ENCODE measurements at regions not wholly inside any gene's neighbourhood (a gene's known extent, or its start where the extent isn't known, plus 50 kb on each side); places are given as distances from the start of the nearest gene placed in this dataset.

DNA sequence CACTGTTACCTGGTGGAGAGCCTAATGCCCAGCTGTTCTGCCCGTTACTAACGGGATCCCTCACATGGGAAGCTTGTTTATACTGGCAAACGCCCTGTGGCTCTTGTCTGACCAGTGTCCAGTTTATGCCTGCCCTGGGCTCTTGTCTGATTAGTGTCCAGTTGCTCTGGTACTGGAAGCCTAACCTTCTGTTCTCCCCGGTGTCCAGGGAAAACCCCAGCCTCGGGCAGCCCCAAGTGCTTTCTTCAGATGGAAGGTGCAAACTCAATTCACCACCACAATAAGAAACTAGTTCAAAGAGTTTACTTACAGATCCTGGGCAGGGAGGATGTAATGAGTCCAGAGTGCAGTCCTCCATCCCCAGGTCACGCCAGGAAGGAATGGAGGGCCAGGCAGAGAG is 148.4 kb downstream of the TBXT start:
- TF ChIP-seq MXI1 (IDR thresholded peaks at IDR 0.05; ENCODE audit: borderline replicate concordance, low read depth, low read length) (no peak), IRF1 (CRISPR knock-in tag; IDR thresholded peaks at IDR 0.05; ENCODE audit: low read depth) (no peak), GABPB1 (CRISPR knock-in tag; IDR thresholded peaks at IDR 0.05) (no peak), TSC22D2 (CRISPR knock-in tag; IDR thresholded peaks at IDR 0.05; ENCODE audit: borderline replicate concordance) (no peak), ZNF10 (CRISPR knock-in tag; IDR thresholded peaks at IDR 0.05; ENCODE audit: borderline replicate concordance, low read depth) (no peak), ZNF354B (CRISPR knock-in tag; IDR thresholded peaks at IDR 0.05) (no peak), ZNF263 (CRISPR knock-in tag; IDR thresholded peaks at IDR 0.05) (no peak), HCFC1 (IDR thresholded peaks at IDR 0.05; ENCODE audit: low read depth, low read length) (no peak), CREB1 (IDR thresholded peaks at IDR 0.05) (no peak), CREB1 (CRISPR knock-in tag; IDR thresholded peaks at IDR 0.05) (no peak), MIER3 (CRISPR knock-in tag; IDR thresholded peaks at IDR 0.05; ENCODE audit: borderline replicate concordance) (no peak)
- TF ChIP-seq, protein P1, sequence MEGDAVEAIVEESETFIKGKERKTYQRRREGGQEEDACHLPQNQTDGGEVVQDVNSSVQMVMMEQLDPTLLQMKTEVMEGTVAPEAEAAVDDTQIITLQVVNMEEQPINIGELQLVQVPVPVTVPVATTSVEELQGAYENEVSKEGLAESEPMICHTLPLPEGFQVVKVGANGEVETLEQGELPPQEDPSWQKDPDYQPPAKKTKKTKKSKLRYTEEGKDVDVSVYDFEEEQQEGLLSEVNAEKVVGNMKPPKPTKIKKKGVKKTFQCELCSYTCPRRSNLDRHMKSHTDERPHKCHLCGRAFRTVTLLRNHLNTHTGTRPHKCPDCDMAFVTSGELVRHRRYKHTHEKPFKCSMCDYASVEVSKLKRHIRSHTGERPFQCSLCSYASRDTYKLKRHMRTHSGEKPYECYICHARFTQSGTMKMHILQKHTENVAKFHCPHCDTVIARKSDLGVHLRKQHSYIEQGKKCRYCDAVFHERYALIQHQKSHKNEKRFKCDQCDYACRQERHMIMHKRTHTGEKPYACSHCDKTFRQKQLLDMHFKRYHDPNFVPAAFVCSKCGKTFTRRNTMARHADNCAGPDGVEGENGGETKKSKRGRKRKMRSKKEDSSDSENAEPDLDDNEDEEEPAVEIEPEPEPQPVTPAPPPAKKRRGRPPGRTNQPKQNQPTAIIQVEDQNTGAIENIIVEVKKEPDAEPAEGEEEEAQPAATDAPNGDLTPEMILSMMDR (CRISPR knock-in tag; IDR thresholded peaks at IDR 0.05): no peak
- TF ChIP-seq, protein P2, sequence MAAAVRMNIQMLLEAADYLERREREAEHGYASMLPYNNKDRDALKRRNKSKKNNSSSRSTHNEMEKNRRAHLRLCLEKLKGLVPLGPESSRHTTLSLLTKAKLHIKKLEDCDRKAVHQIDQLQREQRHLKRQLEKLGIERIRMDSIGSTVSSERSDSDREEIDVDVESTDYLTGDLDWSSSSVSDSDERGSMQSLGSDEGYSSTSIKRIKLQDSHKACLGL (CRISPR knock-in tag; IDR thresholded peaks at IDR 0.05): no peak
- TF ChIP-seq, protein P3, sequence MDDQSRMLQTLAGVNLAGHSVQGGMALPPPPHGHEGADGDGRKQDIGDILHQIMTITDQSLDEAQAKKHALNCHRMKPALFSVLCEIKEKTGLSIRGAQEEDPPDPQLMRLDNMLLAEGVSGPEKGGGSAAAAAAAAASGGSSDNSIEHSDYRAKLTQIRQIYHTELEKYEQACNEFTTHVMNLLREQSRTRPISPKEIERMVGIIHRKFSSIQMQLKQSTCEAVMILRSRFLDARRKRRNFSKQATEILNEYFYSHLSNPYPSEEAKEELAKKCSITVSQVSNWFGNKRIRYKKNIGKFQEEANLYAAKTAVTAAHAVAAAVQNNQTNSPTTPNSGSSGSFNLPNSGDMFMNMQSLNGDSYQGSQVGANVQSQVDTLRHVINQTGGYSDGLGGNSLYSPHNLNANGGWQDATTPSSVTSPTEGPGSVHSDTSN (CRISPR knock-in tag; IDR thresholded peaks at IDR 0.05; ENCODE audit: borderline replicate concordance): no peak
- TF ChIP-seq, protein P4, sequence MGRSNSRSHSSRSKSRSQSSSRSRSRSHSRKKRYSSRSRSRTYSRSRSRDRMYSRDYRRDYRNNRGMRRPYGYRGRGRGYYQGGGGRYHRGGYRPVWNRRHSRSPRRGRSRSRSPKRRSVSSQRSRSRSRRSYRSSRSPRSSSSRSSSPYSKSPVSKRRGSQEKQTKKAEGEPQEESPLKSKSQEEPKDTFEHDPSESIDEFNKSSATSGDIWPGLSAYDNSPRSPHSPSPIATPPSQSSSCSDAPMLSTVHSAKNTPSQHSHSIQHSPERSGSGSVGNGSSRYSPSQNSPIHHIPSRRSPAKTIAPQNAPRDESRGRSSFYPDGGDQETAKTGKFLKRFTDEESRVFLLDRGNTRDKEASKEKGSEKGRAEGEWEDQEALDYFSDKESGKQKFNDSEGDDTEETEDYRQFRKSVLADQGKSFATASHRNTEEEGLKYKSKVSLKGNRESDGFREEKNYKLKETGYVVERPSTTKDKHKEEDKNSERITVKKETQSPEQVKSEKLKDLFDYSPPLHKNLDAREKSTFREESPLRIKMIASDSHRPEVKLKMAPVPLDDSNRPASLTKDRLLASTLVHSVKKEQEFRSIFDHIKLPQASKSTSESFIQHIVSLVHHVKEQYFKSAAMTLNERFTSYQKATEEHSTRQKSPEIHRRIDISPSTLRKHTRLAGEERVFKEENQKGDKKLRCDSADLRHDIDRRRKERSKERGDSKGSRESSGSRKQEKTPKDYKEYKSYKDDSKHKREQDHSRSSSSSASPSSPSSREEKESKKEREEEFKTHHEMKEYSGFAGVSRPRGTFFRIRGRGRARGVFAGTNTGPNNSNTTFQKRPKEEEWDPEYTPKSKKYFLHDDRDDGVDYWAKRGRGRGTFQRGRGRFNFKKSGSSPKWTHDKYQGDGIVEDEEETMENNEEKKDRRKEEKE (IDR thresholded peaks at IDR 0.05): no peak
